NCI-H69 (cell line): ENCODE measurements at regions not wholly inside any gene's neighbourhood (a gene's known extent, or its start where the extent isn't known, plus 50 kb on each side); places are given as distances from the start of the nearest gene placed in this dataset.
"Not testable (repeated sequence)": the region's sequence is repeated elsewhere in the genome, so short reads cannot be mapped to it uniquely, and the experiment has no call there.

Source experiments
- DNase-seq: peaks from one replicate; lab custom pipeline; 2025; lab: John Stamatoyannopoulos, UW

DNA sequence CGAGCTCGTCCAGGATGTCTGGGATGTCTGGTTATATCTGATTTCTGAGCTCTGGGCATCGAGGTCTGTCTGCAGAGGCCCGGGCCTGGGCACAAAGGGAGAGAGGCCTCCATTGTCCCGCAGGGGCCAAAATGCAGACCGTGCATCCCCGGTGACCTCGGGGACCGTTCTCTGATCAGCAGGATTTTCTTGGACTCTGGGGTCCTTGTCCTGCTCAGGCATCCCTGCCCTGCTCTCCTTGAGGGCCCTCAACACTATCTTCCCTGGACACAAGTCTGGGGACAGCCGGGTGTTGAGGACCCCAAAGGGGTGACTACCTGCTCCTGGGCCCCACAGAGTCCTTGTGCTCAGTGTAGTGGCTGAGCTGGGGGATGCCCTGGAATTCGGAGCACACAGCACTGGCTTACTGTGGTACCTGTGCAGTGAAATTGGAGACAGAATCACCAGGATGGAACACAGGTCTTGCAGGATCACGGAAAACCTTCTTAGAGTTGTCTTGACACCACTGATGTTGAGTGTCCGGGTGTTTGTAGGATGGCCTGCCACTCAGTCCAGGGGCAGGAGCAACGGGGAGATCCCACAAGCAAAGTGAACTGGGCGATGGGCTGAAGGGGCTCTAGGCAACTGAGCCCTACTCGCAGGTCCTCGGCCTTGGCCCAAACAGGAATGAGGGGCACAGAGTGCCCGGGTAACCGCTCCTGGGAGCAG lies 1369.2 kb downstream of the CDH12 start:
- not testable (repeated sequence) for DNase-seq

DNA sequence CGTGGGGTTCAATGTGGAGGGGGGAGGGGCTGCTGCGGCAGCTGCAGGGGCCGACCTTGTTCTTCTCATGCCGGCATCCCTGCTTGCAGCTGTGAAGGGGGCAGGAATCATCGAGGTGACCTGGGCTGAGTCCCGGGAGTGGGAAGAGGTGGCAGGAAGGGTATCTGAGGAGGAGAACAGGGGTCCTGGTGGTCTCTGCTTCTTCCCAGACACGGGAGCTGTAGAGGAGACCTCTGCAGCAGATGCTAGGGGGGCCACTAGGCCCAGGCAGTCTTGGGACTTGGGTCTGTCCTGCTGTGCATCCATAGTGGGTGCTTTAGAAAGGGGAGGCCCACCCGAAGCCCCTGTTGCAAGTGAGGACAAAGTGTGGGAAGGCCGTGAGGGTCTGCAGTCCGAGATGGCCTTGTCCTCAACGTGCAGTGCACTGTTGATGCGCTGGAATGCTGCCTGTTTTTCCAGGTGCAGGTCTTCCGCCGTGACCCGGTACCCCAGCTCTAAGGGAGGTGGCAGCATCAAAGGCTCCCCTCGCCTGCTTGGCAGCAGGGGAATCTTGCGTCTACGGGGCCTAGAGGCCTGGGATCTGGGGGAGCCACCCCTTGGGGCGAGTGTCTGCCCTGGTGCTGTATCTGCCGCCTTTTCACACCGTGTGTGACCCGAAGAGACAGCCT lies 1370.0 kb downstream of the CDH12 start:
- not testable (repeated sequence) for DNase-seq

DNA sequence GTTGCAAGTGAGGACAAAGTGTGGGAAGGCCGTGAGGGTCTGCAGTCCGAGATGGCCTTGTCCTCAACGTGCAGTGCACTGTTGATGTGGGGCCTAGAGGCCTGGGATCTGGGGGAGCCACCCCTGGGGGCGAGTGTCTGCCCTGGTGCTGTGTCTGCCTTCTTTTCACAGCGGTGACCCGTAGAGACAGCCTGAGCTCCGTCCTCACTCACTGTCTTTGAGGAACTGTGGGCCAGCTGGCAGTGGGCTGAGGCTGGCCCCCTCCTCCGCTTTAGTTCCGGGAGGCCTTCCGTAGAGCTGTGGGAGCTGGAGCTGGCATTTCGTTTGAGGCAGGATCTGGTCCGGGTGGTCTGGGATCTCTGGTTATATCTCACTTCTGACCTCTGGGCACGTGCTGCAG lies 1370.6 kb downstream of the CDH12 start:
- not testable (repeated sequence) for DNase-seq

DNA sequence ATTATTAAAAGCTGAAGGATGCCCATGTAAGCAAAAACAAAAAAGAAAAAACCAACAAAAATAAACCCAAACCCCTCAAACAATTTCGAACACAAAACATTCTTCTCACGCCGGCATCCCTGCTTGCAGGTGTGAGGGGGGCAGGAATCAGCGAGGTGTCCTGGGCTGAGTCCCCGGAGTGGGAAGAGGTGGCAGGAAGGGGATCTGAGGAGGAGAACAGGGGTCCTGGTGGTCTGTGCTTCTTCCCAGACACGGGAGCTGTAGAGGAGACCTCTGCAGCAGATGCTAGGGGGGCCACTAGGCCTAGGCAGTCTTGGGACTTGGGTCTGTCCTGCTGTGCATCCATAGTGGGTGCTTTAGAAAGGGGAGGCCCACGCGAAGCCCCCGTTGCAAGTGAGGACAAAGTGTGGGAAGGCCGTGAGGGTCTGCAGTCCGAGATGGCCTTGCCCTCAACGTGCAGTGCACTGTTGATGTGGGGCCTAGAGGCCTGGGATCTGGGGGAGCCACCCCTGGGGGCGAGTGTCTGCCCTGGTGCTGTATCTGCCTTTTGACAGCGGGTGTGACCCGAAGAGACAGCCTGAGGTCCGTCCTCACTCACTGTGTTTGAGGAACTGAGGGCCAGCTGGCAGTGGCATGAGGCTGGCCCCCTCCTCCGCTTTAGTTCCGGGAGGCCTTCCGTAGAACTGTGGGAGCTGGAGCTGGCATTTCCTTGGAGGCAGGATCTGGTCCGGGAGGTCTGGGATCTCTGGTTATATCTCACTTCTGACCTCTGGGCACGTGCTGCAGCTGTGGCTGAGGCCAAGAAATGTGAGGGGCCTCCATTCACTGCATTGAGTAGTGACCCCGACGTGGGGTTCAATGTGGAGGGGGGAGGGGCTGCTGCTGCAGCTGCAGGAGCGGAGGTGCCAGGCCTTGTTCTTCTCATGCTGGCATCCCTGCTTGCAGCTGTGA lies 1371.5 kb downstream of the CDH12 start:
- DNase-seq = not testable (repeated sequence)

DNA sequence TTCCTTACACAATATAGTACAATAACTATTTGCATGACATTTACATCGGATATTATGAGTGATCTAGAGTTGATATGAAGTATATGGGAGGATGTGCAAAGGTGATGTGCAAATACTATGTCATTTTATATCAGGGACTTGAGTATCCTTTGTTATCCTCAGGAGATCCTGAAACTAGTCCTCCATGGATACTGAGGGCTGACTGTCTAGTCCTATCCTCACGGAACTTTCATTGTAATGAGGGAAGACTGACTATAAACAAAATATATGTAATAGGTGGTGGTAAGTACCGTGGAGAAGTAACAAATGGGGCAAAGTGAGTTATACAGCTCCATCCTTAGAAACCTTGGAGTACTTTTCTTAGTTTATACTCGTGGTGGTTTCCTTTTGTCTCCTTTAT lies 1373.1 kb downstream of the CDH12 start:
- not testable (repeated sequence) for DNase-seq

DNA sequence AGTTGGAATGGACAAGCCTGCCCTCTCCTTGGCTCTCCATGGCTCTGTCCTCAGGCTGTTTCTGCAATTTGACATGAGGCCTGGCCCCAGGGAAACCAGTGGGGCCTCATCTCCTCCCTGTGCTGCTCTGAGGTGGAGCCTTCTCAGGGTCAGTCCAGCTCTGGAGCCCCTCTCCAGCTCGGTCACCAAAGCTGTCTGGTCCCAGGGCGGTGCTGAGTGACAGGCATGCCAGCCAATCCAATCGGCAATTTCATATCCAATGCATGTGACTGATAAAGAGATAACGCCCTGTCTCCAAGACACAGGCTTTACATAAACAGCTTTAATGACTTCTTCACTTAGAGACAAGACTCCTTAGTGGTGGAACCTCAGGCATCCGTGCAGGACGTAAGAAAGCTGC lies 1379.2 kb downstream of the CDH12 start:
- DNase-seq = not testable (repeated sequence)

DNA sequence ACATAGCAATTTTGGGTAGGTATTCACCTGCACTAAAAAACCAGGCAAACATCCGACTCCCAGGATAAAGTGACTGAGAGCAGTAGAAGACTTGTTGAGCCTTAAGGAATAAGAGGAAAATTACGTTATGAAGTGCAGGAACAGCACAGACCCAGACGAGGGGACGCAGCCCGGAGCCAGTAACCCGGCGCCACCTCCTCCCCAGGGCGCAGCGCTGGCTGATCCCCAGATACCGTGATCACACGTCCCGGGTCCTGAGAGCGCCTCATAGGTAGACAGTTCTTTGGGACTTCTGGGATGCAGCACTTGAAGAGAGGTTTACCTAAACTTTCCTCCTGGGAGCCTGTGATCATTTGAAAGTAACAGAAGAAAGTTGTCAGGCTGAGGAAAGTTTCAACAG lies 1379.7 kb downstream of the CDH12 start:
- DNase-seq = not testable (repeated sequence)

DNA sequence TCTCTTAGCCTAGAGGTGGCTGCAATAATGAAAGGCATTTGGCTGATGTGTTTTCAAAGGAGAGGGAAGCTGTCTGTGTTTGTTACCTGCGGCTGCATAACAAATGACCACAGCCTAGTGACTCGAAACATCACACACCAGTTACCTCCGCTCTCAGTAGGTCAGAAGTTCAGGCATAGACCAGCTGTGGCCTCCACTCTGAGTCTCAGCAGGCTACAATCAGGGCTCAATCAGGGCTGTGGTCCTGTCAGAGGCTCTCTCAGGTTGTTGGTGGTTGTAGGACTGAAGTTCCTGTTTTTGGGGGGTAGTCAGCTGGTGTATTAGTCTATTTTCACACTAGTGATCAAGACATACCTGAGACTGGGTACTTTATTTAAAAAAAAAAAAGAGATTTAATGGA lies 1381.5 kb downstream of the CDH12 start:
- not testable (repeated sequence) for DNase-seq

DNA sequence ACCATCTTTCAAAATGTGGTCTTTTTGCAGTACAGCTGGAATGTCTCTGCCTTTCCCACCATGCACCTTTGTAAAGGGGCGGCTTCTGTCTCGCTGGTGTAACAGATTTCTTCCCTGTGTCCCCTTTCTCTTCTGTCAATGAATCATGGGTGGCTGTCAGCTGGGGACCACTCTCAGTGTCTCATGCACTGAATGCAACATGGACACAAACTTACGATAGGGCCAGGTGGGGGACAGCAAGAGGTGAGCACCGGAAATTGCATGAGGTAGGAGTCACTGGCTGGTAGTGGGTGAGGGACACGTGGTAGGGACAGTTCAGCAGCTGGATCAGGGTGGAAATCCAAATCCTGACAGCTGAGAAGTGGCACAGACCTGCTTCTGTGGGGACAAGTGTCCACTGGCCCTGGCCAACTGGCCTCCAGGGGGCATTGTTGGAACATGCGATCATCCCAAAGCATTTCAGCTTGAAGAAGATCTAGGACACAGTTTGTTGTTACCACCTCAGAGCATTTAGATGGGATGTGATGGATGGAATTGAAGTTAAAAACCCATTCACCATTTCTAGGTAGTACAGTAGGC lies 1383.5 kb downstream of the CDH12 start:
- DNase-seq = peak; percentile 18

DNA sequence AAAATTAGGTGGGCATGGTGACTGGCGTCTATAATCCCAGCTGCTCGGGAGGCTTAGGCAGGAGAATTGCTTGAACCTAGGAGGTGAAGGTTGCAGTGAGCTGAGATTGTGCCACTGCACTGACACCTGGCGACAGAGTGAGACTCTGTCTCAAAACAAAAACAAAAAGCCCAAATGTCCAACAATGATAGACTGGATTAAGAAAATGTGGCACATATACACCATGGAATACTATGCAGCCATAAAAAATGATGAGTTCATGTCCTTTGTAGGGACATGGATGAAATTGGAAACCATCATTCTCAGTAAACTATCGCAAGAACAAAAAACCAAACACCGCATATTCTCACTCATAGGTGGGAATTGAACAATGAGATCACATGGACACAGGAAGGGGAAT lies 1385.6 kb downstream of the CDH12 start:
- not testable (repeated sequence) for DNase-seq

DNA sequence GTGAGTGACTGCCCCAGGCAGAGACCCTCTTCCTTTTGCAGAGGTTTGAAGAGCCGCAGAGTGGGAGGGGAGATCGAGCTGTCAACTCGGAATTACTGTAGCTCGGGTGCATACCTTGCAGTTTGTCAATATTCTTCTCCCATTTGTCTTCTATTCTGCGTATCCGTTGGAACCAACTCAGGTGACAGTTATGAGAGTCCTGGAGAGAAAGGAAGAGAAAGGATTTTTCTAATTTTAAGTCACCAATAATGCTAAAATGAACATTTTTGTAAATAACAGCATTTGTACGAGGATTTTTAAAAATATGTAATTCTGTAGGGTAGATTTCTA lies 1393.4 kb downstream of the CDH12 start:
- not testable (repeated sequence) for DNase-seq

DNA sequence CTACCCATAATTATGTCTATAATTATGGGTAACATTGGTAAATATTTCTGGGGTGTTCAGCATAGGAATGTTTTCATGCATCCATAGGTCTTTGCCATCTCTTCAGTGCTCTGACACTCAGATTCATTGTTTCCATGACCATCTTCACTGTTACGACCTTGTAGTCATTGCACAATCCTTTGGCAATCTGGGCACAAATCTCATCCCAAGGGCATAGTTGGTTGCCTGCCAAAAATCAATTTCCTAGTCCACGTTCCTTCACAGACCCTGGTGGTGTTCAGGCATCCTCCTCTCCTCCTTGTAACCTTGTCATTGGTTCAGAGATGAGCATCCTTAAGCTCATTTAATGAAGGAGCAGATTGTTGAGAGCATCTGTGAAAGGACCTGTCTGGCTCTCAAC lies 1400.7 kb downstream of the CDH12 start:
- DNase-seq = peak; percentile 22

DNA sequence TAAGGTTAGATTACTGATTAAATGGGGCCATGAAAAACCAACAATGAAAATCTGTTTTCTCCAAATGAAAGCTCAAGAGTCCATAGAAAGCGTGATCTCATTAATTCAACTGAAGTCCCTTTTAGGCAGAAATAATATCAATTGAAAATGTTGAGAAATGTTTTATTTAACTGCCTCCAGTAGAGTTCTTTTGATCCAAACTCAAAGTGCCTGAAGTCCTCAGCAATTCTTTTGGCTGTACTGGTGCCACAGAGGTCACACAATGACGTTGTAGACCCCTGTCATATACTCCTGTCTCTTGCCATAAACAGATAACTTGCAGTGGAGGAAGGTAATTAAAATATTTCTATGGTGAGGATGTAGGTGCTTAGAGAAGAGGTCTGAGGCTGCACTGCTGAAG lies 1420.5 kb downstream of the CDH12 start:
- no peak for DNase-seq

DNA sequence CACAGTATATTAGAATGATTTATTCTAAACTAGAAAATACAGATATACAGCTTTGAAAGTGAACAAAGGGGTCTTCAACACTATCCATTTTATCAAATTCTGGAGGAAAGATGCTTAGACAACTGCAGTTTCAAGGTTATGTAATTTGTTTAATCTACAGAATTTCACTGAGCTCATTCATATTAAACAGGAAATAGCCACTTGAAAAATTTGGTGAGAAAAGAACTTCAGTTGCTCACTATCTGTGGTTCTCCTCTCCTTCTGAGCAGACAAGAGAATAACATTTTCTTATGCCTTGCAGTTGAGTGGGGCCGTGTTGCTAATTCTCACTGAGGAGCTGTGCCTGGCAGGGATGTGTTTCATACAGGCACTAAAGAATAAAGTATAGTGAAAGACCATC lies 1428.2 kb downstream of the CDH12 start:
- no peak for DNase-seq

DNA sequence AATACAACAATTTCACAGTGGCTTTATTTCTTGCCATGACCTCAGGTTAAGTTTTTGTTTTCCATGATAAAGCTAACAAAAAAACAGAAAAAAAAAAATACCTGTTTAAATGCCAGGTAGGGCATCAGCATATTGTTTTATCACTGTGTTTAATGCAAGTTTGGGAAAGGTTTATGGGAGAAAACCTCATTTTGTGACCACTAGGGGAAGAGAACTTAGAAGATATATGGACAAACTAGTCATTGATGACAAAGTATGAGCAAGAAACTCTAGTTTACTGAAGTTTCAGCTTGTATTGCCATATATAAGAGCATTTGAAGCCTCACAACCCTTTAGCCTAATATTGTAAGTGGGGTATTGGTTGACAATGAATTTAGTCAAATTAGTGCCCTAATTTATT lies 1431.4 kb upstream of the CDH18 start:
- DNase-seq = no peak

DNA sequence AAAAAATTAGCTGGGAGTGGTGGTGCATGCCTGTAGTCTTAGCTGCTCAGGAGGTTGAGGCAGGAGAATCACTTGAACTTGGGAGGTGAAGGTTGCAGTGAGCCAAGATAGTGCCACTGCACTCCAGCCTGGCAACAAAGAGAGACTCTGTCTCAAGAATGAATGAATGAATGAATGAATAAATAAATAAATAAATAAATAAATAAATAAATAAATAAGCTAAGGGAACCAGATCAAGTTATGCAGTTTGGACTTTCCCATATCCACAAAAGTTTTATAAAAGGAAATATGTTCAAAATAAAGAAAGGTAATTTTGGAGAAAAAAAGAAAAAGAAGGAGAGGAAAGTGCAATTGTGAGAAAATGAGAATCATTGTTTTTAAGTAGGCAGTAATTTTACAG lies 1414.1 kb upstream of the CDH18 start:
- not testable (repeated sequence) for DNase-seq

DNA sequence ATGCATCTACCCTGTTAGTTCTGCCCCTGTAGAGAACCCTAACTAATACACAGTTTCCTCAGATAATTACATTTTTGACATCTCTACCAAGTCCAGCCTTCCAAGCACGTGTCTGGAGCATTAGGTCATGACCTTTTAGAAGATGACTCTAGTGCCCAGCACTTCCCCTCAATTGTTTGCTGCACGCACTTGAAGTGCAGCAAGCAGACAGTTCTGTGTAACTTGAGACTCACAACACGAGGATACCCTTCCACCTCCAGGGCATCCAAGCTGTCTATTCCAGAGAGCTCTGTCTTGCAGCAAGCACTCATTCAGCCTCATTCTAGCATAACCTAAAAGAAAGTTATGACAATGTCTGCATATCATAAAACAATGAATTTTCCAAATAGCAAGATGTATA lies 1410.5 kb upstream of the CDH18 start:
- peak; percentile 63 for DNase-seq

DNA sequence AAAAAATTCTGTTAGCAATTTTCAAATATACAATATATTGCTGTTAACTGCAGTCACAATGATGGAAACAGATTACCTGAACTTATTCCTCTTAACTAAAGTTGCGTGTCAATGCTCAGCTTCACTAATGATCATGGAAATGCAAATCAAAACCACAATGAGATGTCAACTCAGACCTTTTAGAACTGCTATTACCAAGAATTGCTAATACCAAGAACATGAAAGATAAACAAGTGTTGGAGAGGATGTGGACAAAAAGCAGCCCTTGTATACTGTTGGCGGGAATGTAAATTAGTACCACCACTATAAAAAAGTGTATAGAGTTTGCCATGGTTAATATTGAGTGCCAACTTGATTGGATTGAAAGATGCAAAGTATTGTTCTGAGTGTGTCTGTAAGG lies 1409.7 kb upstream of the CDH18 start:
- DNase-seq = no peak

DNA sequence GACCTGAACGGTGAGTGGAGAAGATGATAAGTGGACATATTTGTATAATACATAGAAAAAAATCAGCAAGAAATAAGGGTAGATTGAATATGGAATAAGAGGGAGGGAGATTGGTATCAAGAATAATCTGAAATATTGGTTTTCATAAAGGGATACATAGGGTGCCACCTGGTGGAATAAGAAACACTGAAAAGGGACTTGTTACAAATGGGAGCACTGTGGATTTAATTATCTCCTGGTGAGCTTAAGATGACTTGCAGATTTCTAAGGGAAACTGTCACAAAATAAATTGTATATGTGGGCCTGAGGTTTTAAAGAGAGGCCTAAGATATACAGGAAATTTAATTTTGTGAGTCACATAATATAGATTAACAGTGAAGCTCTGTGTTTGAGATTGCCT lies 1403.5 kb upstream of the CDH18 start:
- peak; percentile 73 for DNase-seq

DNA sequence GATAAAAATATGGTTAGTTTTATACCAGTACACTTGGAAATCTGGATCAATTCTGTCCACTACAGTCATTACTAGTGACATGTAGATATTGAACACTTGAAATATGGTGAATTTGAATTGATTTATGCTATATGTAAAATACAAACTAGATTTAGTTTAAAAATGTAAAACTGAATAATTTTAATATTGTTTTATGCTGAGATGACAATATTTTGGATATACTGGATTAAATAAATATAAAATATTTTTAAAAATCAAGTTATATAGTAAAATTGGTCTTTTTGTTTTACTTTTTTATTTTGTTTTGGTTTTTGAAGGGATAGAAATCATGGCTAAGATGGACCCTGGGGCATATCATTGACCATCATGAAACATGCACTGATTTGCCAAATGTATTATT lies 1372.8 kb upstream of the CDH18 start:
- DNase-seq = not testable (repeated sequence)

DNA sequence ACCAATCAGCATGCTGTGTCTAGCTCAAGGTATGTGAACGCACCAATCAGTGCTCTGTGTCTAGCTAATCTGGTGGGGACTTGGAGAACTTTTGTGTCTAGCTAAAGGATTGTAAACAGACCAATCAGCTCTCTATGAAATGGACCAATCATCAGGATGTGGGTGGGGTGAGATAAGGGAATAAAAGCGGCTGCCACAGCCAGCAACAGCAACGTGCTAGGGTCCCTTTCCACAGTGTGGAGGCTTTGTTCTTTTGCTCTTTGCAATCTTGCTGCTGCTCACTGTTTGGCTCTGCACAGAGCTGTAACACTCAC lies 1353.9 kb upstream of the CDH18 start:
- DNase-seq = peak; percentile 75

DNA sequence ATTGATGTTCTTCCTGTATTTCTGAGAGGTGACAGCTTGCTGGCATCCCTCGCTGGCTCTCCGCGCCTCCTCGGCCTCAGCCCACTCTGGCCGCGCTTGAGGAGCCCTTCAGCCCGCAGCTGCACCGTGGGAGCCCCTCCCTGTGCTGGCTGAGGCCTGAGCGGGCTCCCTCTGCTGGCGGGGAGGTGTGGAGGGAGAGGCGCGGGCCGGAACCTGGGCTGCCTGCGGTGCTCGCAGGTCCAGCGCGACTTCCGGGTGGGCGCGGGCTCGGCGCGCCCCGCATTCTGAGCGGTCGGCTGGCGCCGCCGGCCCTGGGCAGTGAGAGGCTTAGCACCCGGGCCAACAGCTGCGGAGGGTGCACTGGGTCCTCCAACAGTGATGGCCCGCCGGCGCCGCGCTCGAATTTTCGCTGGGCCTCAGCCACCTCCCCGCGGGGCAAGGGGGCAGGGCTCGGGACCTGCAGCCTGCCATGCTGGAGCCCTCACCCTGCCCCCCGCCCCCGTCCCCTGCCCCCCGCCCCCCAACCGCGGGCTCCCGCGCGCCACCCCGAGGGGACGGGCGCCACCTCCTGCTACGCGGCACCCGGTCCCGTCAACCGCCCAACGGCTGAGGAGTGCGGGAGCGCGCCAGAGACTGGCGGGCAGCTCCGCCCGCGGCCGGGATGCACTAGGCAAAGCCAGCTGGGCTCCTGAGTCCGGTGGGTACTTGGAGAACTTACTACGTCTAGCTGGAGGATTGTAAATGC lies 1353.4 kb upstream of the CDH18 start:
- peak; percentile 77 for DNase-seq
